ENCODE measurements at regions not wholly inside any gene's neighbourhood (a gene's known extent, or its start where the extent isn't known, plus 50 kb on each side); places are given as distances from the start of the nearest gene placed in this dataset.
"Not testable (repeated sequence)": the region's sequence is repeated elsewhere in the genome, so short reads cannot be mapped to it uniquely, and the experiment has no call there.

DNA sequence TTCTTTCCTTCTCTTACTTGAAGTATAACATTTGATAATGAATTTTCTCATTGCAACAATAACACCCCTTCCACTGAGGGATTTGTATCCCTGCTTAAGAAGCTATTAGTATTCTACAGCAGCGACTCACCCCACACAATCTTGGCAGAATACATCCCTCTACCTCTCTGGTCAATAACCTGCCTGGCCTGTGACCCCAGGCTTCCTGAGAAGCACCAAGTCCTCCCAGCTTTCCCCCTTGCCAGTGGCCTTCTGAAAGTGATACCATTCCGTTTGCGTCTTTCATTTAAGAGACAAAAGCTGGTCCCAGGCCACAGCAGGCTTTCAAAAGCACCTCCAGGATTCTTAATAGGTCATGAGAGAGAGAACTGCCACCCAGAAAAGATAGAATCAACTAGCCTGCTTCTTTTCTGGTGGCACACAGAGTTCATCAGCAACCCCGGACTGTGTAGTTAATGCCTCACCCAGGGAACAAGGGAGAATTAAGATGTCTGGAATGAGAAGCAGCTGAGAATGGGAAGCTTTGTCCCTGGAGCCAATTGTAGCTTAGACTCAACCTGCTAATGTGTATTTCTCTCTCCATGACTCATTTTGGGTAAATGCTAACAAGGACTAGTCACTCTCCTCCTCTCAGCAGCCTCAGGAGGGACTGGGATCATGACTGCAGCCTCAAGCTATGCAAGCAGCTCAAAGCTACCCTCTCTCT is 101.0 kb upstream of the CPNE4 start:
- Histone ChIP-seq H4K20me1 (ENCODE audit: control insufficient read depth, extremely low read depth, insufficient read depth, low read length) (no peaks in the 10 kb centered on the region), H3K9me1 (ENCODE audit: control insufficient read depth, extremely low read depth, insufficient read depth, low read length) (peaks cover 2% of the 10 kb centered on the region), H3K27ac (ENCODE audit: control insufficient read depth, insufficient read depth, low read length) (peak overlapping the region; percentile 98), H3K79me2 (ENCODE audit: control insufficient read depth, insufficient read depth, low read length) (no peaks in the 10 kb centered on the region), H2AFZ (ENCODE audit: control insufficient read depth, low read length) (peak overlapping the region; percentile 74), H3K4me2 (ENCODE audit: control insufficient read depth, extremely low read depth, insufficient read depth, low read depth, low read length) (peak overlapping the region; percentile 89), H3K4me3 (ENCODE audit: control insufficient read depth in 2 of 3, extremely low read depth in 1 of 3, insufficient read depth in 2 of 3, low read depth in 1 of 3, low read length in 3 of 3) (peak overlapping the region; percentile 40 to 47 (median 44)), H3K27me3 (ENCODE audit: control insufficient read depth, extremely low read depth, insufficient read depth, low read length) (no peaks in the 10 kb centered on the region), H3K36me3 (ENCODE audit: control insufficient read depth in 2 of 2, extremely low read depth in 1 of 2, insufficient read depth in 2 of 2, low read length in 2 of 2) (no peaks in the 10 kb centered on the region), H3K9me3 (ENCODE audit: control insufficient read depth, low read depth, low read length) (no peaks in the 10 kb centered on the region), H3K9ac (ENCODE audit: control insufficient read depth, extremely low read depth, insufficient read depth, low read length) (peak overlapping the region; percentile 82), H3K4me1 (ENCODE audit: control insufficient read depth, extremely low read depth, insufficient read depth, low read length) (peaks cover 30% of the 10 kb centered on the region)
- TF ChIP-seq EZH2 (IDR thresholded peaks at IDR 0.05; ENCODE audit: low read length): no peak
- TF ChIP-seq, protein P1, sequence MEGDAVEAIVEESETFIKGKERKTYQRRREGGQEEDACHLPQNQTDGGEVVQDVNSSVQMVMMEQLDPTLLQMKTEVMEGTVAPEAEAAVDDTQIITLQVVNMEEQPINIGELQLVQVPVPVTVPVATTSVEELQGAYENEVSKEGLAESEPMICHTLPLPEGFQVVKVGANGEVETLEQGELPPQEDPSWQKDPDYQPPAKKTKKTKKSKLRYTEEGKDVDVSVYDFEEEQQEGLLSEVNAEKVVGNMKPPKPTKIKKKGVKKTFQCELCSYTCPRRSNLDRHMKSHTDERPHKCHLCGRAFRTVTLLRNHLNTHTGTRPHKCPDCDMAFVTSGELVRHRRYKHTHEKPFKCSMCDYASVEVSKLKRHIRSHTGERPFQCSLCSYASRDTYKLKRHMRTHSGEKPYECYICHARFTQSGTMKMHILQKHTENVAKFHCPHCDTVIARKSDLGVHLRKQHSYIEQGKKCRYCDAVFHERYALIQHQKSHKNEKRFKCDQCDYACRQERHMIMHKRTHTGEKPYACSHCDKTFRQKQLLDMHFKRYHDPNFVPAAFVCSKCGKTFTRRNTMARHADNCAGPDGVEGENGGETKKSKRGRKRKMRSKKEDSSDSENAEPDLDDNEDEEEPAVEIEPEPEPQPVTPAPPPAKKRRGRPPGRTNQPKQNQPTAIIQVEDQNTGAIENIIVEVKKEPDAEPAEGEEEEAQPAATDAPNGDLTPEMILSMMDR (optimal IDR thresholded peaks at IDR 0.05 in 1 of 3, IDR thresholded peaks at IDR 0.05 in 1 of 3, conservative IDR thresholded peaks at IDR 0.05 in 1 of 3; ENCODE audit: extremely low read depth in 1 of 3, insufficient read depth in 2 of 3, low read length in 3 of 3): no peak
- peak; percentile 97 for FAIRE-seq
- dilution Hi-C loops (cut with MboI; ENCODE audit: extremely low pct_ligation_motif_present, low sequenced_read_pairs): no loop called here
- peak; percentile 77 for DNase-seq (ENCODE audit: low read depth, low spot score)

DNA sequence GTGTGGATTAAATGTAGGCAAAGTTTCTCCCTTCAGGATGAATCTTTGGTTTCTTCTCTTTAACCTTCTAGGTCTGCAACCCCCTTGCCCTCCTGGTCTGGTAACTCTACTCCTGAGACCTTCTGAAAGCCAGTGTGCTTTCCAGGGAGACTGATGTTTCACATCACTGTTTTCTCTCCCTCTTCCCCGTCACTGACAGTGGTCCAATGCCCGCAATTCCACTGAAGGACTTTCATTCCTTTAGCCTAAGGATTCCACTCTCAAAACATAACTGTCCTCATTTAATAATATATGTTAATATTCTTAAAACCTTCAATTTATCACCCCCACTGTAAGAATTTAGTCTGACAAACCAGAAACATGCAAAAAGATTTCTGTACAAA is 101.5 kb upstream of the CPNE4 start:
- Histone ChIP-seq H2AFZ (ENCODE audit: control insufficient read depth, low read length) (peak overlapping the region; percentile 74), H3K27ac (ENCODE audit: control insufficient read depth, insufficient read depth, low read length) (peak overlapping the region; percentile 98), H3K4me1 (ENCODE audit: control insufficient read depth, extremely low read depth, insufficient read depth, low read length) (peaks cover 30% of the 10 kb centered on the region)

DNA sequence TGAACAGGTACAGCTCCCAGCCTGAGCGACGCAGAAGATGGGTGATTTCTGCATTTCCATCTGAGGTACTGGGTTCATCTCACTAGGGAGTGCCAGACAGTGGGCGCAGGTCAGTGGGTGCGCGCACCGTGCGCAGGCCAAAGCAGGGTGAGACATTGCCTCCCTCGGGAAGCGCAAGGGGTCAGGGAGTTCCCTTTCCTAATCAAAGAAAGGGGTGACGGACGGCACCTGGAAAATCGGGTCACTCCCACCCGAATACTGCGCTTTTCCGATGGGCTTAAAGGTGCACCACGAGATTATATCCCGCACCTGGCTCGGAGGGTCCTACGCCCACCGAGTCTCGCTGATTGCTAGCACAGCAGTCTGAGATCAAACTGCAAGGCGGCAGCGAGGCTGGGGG is 102.1 kb upstream of the CPNE4 start:
- Histone ChIP-seq H3K4me2 (ENCODE audit: control insufficient read depth, extremely low read depth, insufficient read depth, low read depth, low read length) (peak overlapping the region; percentile 89), H3K27ac (ENCODE audit: control insufficient read depth, insufficient read depth, low read length) (peak overlapping the region; percentile 98), H3K4me1 (ENCODE audit: control insufficient read depth, extremely low read depth, insufficient read depth, low read length) (peaks cover 30% of the 10 kb centered on the region)
- FAIRE-seq; H3K27me3 ChIP-seq (ENCODE audit: control insufficient read depth, extremely low read depth, insufficient read depth, low read length); H3K36me3 ChIP-seq (ENCODE audit: control insufficient read depth in 2 of 2, extremely low read depth in 1 of 2, insufficient read depth in 2 of 2, low read length in 2 of 2); H2AFZ ChIP-seq (ENCODE audit: control insufficient read depth, low read length); H3K4me3 ChIP-seq (ENCODE audit: control insufficient read depth in 2 of 3, extremely low read depth in 1 of 3, insufficient read depth in 2 of 3, low read depth in 1 of 3, low read length in 3 of 3); H3K9me1 ChIP-seq (ENCODE audit: control insufficient read depth, extremely low read depth, insufficient read depth, low read length); H4K20me1 ChIP-seq (ENCODE audit: control insufficient read depth, extremely low read depth, insufficient read depth, low read length); H3K9me3 ChIP-seq (ENCODE audit: control insufficient read depth, low read depth, low read length); DNase-seq (ENCODE audit: low read depth, low spot score); H3K9ac ChIP-seq (ENCODE audit: control insufficient read depth, extremely low read depth, insufficient read depth, low read length); H3K79me2 ChIP-seq (ENCODE audit: control insufficient read depth, insufficient read depth, low read length); dilution Hi-C loops (cut with MboI; ENCODE audit: extremely low pct_ligation_motif_present, low sequenced_read_pairs): not testable (repeated sequence)

More for the DNA sequence above, 101.5 kb upstream of the CPNE4 start:
- no peaks in the 10 kb centered on the region for H3K36me3 ChIP-seq (ENCODE audit: control insufficient read depth in 2 of 2, extremely low read depth in 1 of 2, insufficient read depth in 2 of 2, low read length in 2 of 2)
- FAIRE-seq (no peak), DNase-seq (ENCODE audit: low read depth, low spot score) (no peak)
- H3K27me3 ChIP-seq (ENCODE audit: control insufficient read depth, extremely low read depth, insufficient read depth, low read length): no peaks in the 10 kb centered on the region
- no peaks in the 10 kb centered on the region for H3K79me2 ChIP-seq (ENCODE audit: control insufficient read depth, insufficient read depth, low read length)
- no peaks in the 10 kb centered on the region for H3K9me3 ChIP-seq (ENCODE audit: control insufficient read depth, low read depth, low read length)
- dilution Hi-C loops (cut with MboI; ENCODE audit: extremely low pct_ligation_motif_present, low sequenced_read_pairs): no loop called here
- H3K4me2 ChIP-seq (ENCODE audit: control insufficient read depth, extremely low read depth, insufficient read depth, low read depth, low read length): peak overlapping the region; percentile 89
- H3K9ac ChIP-seq (ENCODE audit: control insufficient read depth, extremely low read depth, insufficient read depth, low read length): peak overlapping the region; percentile 82
- H4K20me1 ChIP-seq (ENCODE audit: control insufficient read depth, extremely low read depth, insufficient read depth, low read length): no peaks in the 10 kb centered on the region
- no peak for TF ChIP-seq EZH2 (IDR thresholded peaks at IDR 0.05; ENCODE audit: low read length)
- TF ChIP-seq, protein P1 (optimal IDR thresholded peaks at IDR 0.05 in 1 of 3, IDR thresholded peaks at IDR 0.05 in 1 of 3, conservative IDR thresholded peaks at IDR 0.05 in 1 of 3; ENCODE audit: extremely low read depth in 1 of 3, insufficient read depth in 2 of 3, low read length in 3 of 3): no peak
- peaks cover 2% of the 10 kb centered on the region for H3K9me1 ChIP-seq (ENCODE audit: control insufficient read depth, extremely low read depth, insufficient read depth, low read length)
- H3K4me3 ChIP-seq (ENCODE audit: control insufficient read depth in 2 of 3, extremely low read depth in 1 of 3, insufficient read depth in 2 of 3, low read depth in 1 of 3, low read length in 3 of 3): peak overlapping the region in 2 of 3 experiments; percentile 31 to 45

All from keratinocyte (primary cell).